Uterus (tissue), 2 donors: ENCODE measurements at regions not wholly inside any gene's neighbourhood (a gene's known extent, or its start where the extent isn't known, plus 50 kb on each side); places are given as distances from the start of the nearest gene placed in this dataset.

Experiments
- POLR2A ChIP-seq, 2 donors: fragments of 450-650 bp; IDR thresholded peaks; one replicate each; pipeline ENCODE4 v1.6.1; 2016; ENCODE audit warnings: antibody characterized with exemption in 2 of 2, mild to moderate bottlenecking in 1 of 2, moderate library complexity in 1 of 2
- TF ChIP-seq, protein P1 (sequence below), 4 experiments: fragments of 200-600 bp in 2 of 4; fragments of 450-650 bp in 2 of 4; sonication (generic) in 2 of 4; IDR thresholded peaks; one replicate each; pipeline ENCODE4 v1.5.1; 2016 to 2019; ENCODE audit warnings: antibody characterized with exemption in 4 of 4, mild to moderate bottlenecking in 2 of 4, moderate library complexity in 1 of 4

DNA sequence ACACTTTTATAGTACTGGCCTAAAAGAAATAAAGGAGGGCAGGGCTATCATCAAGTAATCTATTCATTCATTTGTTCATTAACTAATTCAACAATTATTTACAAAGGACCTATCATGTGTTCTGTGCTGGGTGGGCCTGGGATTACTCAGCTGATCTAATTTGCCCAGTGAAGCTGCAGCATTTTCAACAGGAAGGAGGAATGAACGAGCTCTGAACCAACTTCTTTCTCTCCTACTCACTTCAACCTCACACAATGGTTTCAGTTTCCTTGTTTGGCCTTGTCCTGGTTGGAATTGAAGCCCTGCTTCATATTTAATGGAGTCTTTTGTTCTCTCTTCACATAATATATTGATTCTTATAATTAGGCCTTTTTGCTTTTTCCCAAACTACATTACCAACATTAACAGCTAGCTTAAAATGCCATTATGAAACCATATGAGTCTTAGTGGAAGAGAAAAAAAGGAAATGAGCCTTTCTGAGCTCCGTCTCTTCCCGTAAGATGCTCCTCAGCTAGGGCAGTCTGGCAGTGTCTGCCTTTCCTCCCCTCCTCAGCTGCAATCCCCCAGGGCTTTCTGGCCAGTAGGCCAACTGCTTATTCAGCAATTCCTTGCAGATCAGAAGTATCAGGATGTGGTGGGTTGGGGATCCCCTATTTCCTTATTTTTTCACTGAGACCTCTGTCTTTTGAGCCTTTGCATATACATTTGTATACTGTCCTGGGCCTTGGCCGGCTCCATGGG is 79.4 kb upstream of the NRN1 start:
- TF ChIP-seq, protein P1, sequence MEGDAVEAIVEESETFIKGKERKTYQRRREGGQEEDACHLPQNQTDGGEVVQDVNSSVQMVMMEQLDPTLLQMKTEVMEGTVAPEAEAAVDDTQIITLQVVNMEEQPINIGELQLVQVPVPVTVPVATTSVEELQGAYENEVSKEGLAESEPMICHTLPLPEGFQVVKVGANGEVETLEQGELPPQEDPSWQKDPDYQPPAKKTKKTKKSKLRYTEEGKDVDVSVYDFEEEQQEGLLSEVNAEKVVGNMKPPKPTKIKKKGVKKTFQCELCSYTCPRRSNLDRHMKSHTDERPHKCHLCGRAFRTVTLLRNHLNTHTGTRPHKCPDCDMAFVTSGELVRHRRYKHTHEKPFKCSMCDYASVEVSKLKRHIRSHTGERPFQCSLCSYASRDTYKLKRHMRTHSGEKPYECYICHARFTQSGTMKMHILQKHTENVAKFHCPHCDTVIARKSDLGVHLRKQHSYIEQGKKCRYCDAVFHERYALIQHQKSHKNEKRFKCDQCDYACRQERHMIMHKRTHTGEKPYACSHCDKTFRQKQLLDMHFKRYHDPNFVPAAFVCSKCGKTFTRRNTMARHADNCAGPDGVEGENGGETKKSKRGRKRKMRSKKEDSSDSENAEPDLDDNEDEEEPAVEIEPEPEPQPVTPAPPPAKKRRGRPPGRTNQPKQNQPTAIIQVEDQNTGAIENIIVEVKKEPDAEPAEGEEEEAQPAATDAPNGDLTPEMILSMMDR (IDR thresholded peaks at IDR 0.05): no peak
- TF ChIP-seq POLR2A (IDR thresholded peaks at IDR 0.05): no peak
